HCT116 (cell line): ENCODE measurements at regions not wholly inside any gene's neighbourhood (a gene's known extent, or its start where the extent isn't known, plus 50 kb on each side); places are given as distances from the start of the nearest gene placed in this dataset.

Experiments used
- ATAC-seq: fragments of 200-7000 bp; cut with Tn5 transposase; 2 replicates; pipeline ENCODE4 v1.9.1; 2020; ENCODE audit warnings: mild to moderate bottlenecking, moderate library complexity
- BruUV-seq: library from RNA; stranded (reverse); fragments of 400-500 nt; replicated peaks from 2 replicates; lab custom pipeline; 2021; lab: Mats Ljungman, UMichigan
- CTCF ChIA-PET: fragments of 300-600 bp; sonication (Branson Sonifier 250); formaldehyde crosslinking; loops from one replicate; lab custom pipeline; 2021; ENCODE audit warnings: antibody characterized with exemption; lab: Charles Lee
- POLR2A ChIA-PET: fragments of 300-600, 350-600 bp; sonication (Branson Sonifier 250); formaldehyde crosslinking; loops from one replicate; lab custom pipeline; 2021; ENCODE audit warnings: antibody characterized with exemption; lab: Charles Lee
- RAD21 ChIA-PET, 2 experiments: fragments of 300-600 bp; sonication (Branson Sonifier 250); formaldehyde crosslinking; loops; one replicate each; lab custom pipeline; 2023; ENCODE audit warnings: low total read pairs in 2 of 2; ENCODE audit not compliant: uncharacterized antibody in 2 of 2, unreplicated experiment in 2 of 2, low non-redundant PET in 1 of 2; lab: Charles Lee
- DNase-seq: peaks from one replicate; pipeline ENCODE4 v3.0.0-alpha.2; 2010; ENCODE audit warnings: low read depth, low spot score
- H2AFZ ChIP-seq: fragments of 200-600 bp; shearing (Covaris generic), sonication (generic); 2 replicates; pipeline ENCODE4 v1.6.1; 2017; ENCODE audit warnings: low read depth, mixed run types, mixed read lengths, antibody characterized with exemption, low read length; ENCODE audit not compliant: poor library complexity, severe bottlenecking
- H3K27ac ChIP-seq: 2 replicates; pipeline ENCODE4 v1.5.1; 2012; ENCODE audit warnings: low read depth, low read length
- H3K27me3 ChIP-seq: fragments of 200-600 bp; sonication (generic); 2 replicates; pipeline ENCODE4 v1.6.1; 2016; ENCODE audit warnings: mixed run types, low read length, mixed read lengths; ENCODE audit not compliant: insufficient read depth
- H3K36me3 ChIP-seq, 2 experiments: fragments of 200-500 bp in 1 of 2; fragments of 200-600 bp in 1 of 2; sonication (Bioruptor generic) in 1 of 2; sonication (generic) in 1 of 2; 2 replicates each; pipeline versions ENCODE4 v1.5.1 to v1.6.1; 2014 to 2016; ENCODE audit warnings: low read length in 2 of 2, inconsistent platforms in 1 of 2, mixed read lengths in 1 of 2, mixed run types in 1 of 2; ENCODE audit not compliant: insufficient read depth in 2 of 2, control insufficient read depth in 1 of 2
- H3K4me1 ChIP-seq, 2 experiments: fragments of 200-600 bp in 1 of 2; sonication (generic) in 1 of 2; 2 replicates each; pipeline versions ENCODE4 v1.5.1 to v1.6.1; 2012 to 2017; ENCODE audit warnings: low read length in 2 of 2, inconsistent platforms in 1 of 2, mild to moderate bottlenecking in 1 of 2, mixed read lengths in 1 of 2, mixed run types in 1 of 2, moderate library complexity in 1 of 2; ENCODE audit not compliant: insufficient read depth in 2 of 2, control insufficient read depth in 1 of 2
- H3K4me2 ChIP-seq: fragments of 200-600 bp; sonication (generic); 2 replicates; pipeline ENCODE4 v1.6.1; 2017; ENCODE audit warnings: mixed run types, low read length, mixed read lengths
- H3K4me3 ChIP-seq, 2 experiments: fragments of 200-600 bp in 1 of 2; sonication (generic) in 1 of 2; replicated peaks in 1 of 2; 2 replicates each; pipeline ENCODE4 v1.5.1; 2011 to 2016; ENCODE audit warnings: low read length in 2 of 2, control low read depth in 1 of 2, low read depth in 1 of 2, mild to moderate bottlenecking in 1 of 2, mixed read lengths in 1 of 2, mixed run types in 1 of 2
- H3K79me2 ChIP-seq: fragments of 200-600 bp; sonication (generic); 2 replicates; pipeline ENCODE4 v1.6.1; 2017; ENCODE audit warnings: mild to moderate bottlenecking, mixed run types, low read length, moderate library complexity, mixed read lengths; ENCODE audit not compliant: insufficient read depth
- H3K9ac ChIP-seq: fragments of 200-600 bp; sonication (generic); 2 replicates; pipeline ENCODE4 v1.6.1; 2016; ENCODE audit warnings: low read length, mixed read lengths
- H3K9me2 ChIP-seq: fragments of 200-600 bp; sonication (generic), shearing (Covaris generic); 2 replicates; pipeline ENCODE4 v1.6.1; 2017; ENCODE audit warnings: mixed run types, mild to moderate bottlenecking, moderate library complexity; ENCODE audit not compliant: insufficient read depth
- H3K9me3 ChIP-seq, 2 experiments: fragments of 200-500 bp in 1 of 2; fragments of 200-600 bp in 1 of 2; sonication (Bioruptor generic) in 1 of 2; sonication (generic) in 1 of 2; 2 replicates each; pipeline ENCODE4 v1.6.1; 2014 to 2017; ENCODE audit warnings: low read length in 2 of 2, mixed read lengths in 2 of 2, inconsistent platforms in 1 of 2, low read depth in 1 of 2, mild to moderate bottlenecking in 1 of 2, mixed run types in 1 of 2, moderate library complexity in 1 of 2; ENCODE audit not compliant: control insufficient read depth in 1 of 2, insufficient read depth in 1 of 2
- H4K20me1 ChIP-seq: fragments of 200-600 bp; sonication (generic), shearing (Covaris generic); 2 replicates; pipeline ENCODE4 v1.6.1; 2017; ENCODE audit warnings: mixed run types, mild to moderate bottlenecking, moderate library complexity; ENCODE audit not compliant: insufficient read depth
- CBX3 ChIP-seq: IDR thresholded peaks from 2 replicates; pipeline ENCODE4 v1.6.1; 2012; ENCODE audit warnings: low read depth
- CEBPB ChIP-seq: IDR thresholded peaks from 2 replicates; pipeline ENCODE4 v1.6.1; 2012; ENCODE audit warnings: low read depth
- CTCF ChIP-seq, 3 experiments: fragments of 200-600 bp in 1 of 3; sonication (generic) in 1 of 3; IDR thresholded peaks in 2 of 3; conservative IDR thresholded peaks in 1 of 3; 2 replicates each; pipeline ENCODE4 v1.5.1; 2012 to 2017; ENCODE audit warnings: low read depth in 2 of 3, low read length in 2 of 3, antibody characterized with exemption in 1 of 3, borderline replicate concordance in 1 of 3, control low read depth in 1 of 3, mild to moderate bottlenecking in 1 of 3, mixed read lengths in 1 of 3, mixed run types in 1 of 3, moderate library complexity in 1 of 3; ENCODE audit not compliant: insufficient read depth in 1 of 3
- EGR1 ChIP-seq: IDR thresholded peaks from 2 replicates; pipeline ENCODE4 v1.6.1; 2012; ENCODE audit warnings: low read depth
- EZH2phosphoT487 ChIP-seq: fragments of 200-600 bp; IDR thresholded peaks from 2 replicates; pipeline ENCODE4 v1.6.1; 2018; ENCODE audit warnings: antibody characterized with exemption, borderline replicate concordance
- MAX ChIP-seq: IDR thresholded peaks from 2 replicates; pipeline ENCODE4 v1.6.1; 2012
- TCF7L2 ChIP-seq: IDR thresholded peaks from 2 replicates; pipeline ENCODE4 v1.7.0; 2011; ENCODE audit warnings: borderline replicate concordance, inconsistent platforms; ENCODE audit not compliant: insufficient read depth, insufficient read length; ENCODE audit errors: extremely low read depth
- YY1 ChIP-seq: IDR thresholded peaks from 2 replicates; pipeline ENCODE4 v1.6.1; 2011; ENCODE audit warnings: low read length, low read depth, moderate library complexity, mild to moderate bottlenecking; ENCODE audit not compliant: insufficient replicate concordance; ENCODE audit errors: extremely low read depth
- ZFX ChIP-seq: fragments of 450-650 bp; IDR thresholded peaks from 2 replicates; pipeline ENCODE4 v1.6.1; 2017
- intact Hi-C: fragments of 100-400 bp; cut with micrococcal nuclease; formaldehyde crosslinking; loops from 2 replicates; pipeline ENCODE4 v1.10.0; 2022
- TF ChIP-seq, protein P1 (sequence below): IDR thresholded peaks from 2 replicates; pipeline ENCODE4 v1.6.1; 2011; ENCODE audit warnings: mild to moderate bottlenecking, low read length, moderate library complexity; ENCODE audit not compliant: insufficient replicate concordance; ENCODE audit errors: extremely low read depth

GRCh38 chr12:14157088-14157747, 175.8 kb upstream of the GRIN2B start (continued):
- TF ChIP-seq, protein P1, sequence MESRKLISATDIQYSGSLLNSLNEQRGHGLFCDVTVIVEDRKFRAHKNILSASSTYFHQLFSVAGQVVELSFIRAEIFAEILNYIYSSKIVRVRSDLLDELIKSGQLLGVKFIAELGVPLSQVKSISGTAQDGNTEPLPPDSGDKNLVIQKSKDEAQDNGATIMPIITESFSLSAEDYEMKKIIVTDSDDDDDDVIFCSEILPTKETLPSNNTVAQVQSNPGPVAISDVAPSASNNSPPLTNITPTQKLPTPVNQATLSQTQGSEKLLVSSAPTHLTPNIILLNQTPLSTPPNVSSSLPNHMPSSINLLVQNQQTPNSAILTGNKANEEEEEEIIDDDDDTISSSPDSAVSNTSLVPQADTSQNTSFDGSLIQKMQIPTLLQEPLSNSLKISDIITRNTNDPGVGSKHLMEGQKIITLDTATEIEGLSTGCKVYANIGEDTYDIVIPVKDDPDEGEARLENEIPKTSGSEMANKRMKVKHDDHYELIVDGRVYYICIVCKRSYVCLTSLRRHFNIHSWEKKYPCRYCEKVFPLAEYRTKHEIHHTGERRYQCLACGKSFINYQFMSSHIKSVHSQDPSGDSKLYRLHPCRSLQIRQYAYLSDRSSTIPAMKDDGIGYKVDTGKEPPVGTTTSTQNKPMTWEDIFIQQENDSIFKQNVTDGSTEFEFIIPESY = no peak
- TF ChIP-seq ZFX (no peak), EGR1 (no peak), CEBPB (no peak), CBX3 (no peak), TCF7L2 (no peak), MAX (no peak)

DNA sequence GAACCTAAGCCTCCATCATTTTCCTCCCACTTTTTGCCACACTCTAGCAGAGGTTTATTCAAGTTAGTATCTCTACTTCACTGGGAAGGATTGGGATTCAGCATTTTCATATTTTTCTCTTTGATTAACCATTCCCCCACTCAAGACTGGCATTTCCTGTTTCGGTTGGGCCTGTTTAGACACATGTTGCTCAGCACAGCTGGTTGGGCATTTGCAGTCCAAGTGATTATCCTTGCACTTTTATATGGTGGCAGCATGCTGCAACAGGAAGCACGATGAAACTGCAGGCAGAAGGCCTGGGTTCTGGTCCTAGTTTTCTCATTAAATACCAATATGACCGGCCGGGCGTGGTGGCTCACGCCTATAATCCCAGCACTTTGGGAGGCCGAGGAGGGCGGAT, 182.9 kb upstream of the GRIN2B start:
- ATAC-seq = no peak
- H3K27ac ChIP-seq = no peak overlapping the region
- H3K4me1 ChIP-seq = no peaks in the 10 kb centered on the region
- POLR2A ChIA-PET = no interaction called here
- RAD21 ChIA-PET = no interaction called here
- H3K79me2 ChIP-seq = no peaks in the 10 kb centered on the region
- no peak overlapping the region for H2AFZ ChIP-seq
- no peak for DNase-seq
- H3K9ac ChIP-seq = no peak overlapping the region
- no peak overlapping the region for H3K4me2 ChIP-seq
- no peaks in the 10 kb centered on the region for H4K20me1 ChIP-seq
- no peak for TF ChIP-seq YY1
- TF ChIP-seq EZH2phosphoT487 = no peak
- TF ChIP-seq CTCF (IDR thresholded peaks at IDR 0.05 in 2 of 3, conservative IDR thresholded peaks at IDR 0.05 in 1 of 3; ENCODE audit: borderline replicate concordance in 1 of 3, insufficient read depth in 1 of 3, low read depth in 2 of 3, low read length in 2 of 3) = no peak
- no peaks in the 10 kb centered on the region for H3K36me3 ChIP-seq
- H3K27me3 ChIP-seq = no peaks in the 10 kb centered on the region
- H3K9me3 ChIP-seq = no peaks in the 10 kb centered on the region
- CTCF ChIA-PET = no interaction called here
- H3K9me2 ChIP-seq = no peaks in the 10 kb centered on the region
- intact Hi-C loops = loop anchor here (10.0 kb wide), 1 partner anchor 199 kb away; no protein-coding TSS in a partner anchor
- no peak overlapping the region for H3K4me3 ChIP-seq
- no TSS peak for BruUV-seq
